ENCODE measurements at regions not wholly inside any gene's neighbourhood (a gene's known extent, or its start where the extent isn't known, plus 50 kb on each side); places are given as distances from the start of the nearest gene placed in this dataset.

DNA sequence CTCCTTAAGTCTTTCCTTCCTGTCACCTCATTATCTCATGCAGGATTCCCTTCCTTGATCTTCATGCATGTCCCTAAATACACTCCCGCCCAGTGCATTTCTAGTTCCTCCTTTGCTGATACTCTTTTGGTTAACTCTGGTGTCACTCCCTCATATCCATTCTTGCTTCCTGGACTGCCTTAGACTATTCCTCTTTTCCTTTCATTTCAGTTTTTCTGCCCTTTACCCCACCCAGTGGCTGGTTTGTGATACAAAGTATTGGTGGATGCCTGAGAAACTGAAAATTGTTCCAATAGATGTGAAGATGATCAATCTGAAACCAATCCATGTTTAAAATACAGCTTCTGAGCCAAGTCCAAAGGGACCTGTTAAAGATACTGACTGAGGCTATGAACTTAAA is 553.8 kb upstream of the CAMK1G start:
- TF ChIP-seq POLR2AphosphoS5 (IDR thresholded peaks at IDR 0.05) (no peak), POLR2A (IDR thresholded peaks at IDR 0.05) (no peak), EP300 (IDR thresholded peaks at IDR 0.05) (no peak)
- TF ChIP-seq, protein P1, sequence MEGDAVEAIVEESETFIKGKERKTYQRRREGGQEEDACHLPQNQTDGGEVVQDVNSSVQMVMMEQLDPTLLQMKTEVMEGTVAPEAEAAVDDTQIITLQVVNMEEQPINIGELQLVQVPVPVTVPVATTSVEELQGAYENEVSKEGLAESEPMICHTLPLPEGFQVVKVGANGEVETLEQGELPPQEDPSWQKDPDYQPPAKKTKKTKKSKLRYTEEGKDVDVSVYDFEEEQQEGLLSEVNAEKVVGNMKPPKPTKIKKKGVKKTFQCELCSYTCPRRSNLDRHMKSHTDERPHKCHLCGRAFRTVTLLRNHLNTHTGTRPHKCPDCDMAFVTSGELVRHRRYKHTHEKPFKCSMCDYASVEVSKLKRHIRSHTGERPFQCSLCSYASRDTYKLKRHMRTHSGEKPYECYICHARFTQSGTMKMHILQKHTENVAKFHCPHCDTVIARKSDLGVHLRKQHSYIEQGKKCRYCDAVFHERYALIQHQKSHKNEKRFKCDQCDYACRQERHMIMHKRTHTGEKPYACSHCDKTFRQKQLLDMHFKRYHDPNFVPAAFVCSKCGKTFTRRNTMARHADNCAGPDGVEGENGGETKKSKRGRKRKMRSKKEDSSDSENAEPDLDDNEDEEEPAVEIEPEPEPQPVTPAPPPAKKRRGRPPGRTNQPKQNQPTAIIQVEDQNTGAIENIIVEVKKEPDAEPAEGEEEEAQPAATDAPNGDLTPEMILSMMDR (IDR thresholded peaks at IDR 0.05): no peak
- no peaks in the 10 kb centered on the region for H3K9me3 ChIP-seq
- WGBS: 76% methylated on average over 1 of the region's 1 CpG
- no peak overlapping the region for H3K4me3 ChIP-seq
- no peak for DNase-seq (ENCODE audit: low spot score in 2 of 2)
- H3K27me3 ChIP-seq: no peaks in the 10 kb centered on the region
- no peaks in the 10 kb centered on the region for H3K4me1 ChIP-seq
- H3K36me3 ChIP-seq: no peaks in the 10 kb centered on the region
- H3K27ac ChIP-seq: no peak overlapping the region

DNA sequence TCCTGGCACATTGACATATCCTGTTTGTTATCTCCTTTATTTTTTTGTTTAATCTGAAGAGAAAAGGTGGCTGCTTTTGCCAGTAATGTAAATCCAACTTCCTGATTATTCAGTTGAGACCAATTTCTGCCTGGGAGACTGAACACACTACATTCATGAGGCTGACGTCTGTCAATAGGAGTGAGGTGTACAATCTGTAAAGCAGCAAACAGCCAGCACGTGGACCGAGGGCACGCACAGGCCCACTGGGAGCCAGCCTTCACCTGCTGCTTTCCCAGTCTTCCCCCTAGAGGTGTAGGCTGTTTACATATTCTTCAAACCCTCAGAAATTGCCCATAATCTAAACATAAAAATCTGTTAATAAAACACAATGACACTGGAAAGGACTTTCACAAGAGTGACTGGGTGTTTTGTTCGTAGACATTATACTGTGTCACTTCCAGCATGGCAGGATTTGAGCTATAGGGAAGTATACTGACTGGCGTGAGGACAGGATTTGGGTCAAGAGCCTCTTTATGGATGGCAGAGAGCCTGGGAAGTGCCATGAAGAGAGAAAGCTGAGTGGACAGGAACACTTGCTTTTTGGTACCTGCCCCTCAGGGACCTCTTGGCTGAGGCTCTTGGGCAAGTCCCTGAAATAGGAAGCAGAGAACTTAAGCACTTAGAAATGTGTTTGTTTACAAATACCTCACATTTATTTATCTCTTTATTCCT is 552.9 kb upstream of the CAMK1G start:
- H3K9me3 ChIP-seq: no peaks in the 10 kb centered on the region
- no peak overlapping the region for H3K27ac ChIP-seq
- no peaks in the 10 kb centered on the region for H3K27me3 ChIP-seq
- TF ChIP-seq, protein P1 (IDR thresholded peaks at IDR 0.05): no peak
- no peak for TF ChIP-seq EP300 (IDR thresholded peaks at IDR 0.05)
- DNase-seq (ENCODE audit: low spot score in 2 of 2): no peak
- H3K4me1 ChIP-seq: no peaks in the 10 kb centered on the region
- WGBS: 78% methylated on average over 6 of the region's 6 CpGs
- H3K4me3 ChIP-seq: no peak overlapping the region
- H3K36me3 ChIP-seq: no peaks in the 10 kb centered on the region

DNA sequence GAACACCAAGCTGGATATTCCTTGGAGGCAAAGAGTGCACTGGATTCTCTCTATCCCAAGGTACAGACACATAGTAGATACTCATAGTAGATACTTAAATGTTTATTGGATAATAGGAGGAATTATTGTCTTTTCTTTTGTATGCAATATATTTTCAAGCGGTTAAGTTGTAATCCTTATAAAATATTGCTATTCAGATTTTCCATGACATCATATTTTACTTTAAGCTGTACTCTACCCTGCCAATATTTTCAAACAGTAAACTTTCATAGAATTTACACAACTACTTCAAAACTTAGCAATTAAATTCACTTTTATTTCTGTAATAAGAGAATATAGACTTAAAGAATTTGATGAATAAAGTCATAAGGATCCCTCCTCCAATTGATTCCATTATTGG is 546.5 kb upstream of the CAMK1G start:
- Histone ChIP-seq H3K36me3 (no peaks in the 10 kb centered on the region), H3K27me3 (no peaks in the 10 kb centered on the region), H3K4me1 (peaks cover 15% of the 10 kb centered on the region), H3K27ac (no peak overlapping the region), H3K9me3 (no peaks in the 10 kb centered on the region), H3K4me3 (no peak overlapping the region)
- DNase-seq (ENCODE audit: low spot score in 2 of 2): no peak
- 82% methylated on average over 1 of the region's 1 CpG for WGBS
- TF ChIP-seq EP300 (IDR thresholded peaks at IDR 0.05) (no peak), POLR2A (IDR thresholded peaks at IDR 0.05) (no peak), POLR2AphosphoS5 (IDR thresholded peaks at IDR 0.05) (no peak)
- TF ChIP-seq, protein P1 (IDR thresholded peaks at IDR 0.05): no peak

DNA sequence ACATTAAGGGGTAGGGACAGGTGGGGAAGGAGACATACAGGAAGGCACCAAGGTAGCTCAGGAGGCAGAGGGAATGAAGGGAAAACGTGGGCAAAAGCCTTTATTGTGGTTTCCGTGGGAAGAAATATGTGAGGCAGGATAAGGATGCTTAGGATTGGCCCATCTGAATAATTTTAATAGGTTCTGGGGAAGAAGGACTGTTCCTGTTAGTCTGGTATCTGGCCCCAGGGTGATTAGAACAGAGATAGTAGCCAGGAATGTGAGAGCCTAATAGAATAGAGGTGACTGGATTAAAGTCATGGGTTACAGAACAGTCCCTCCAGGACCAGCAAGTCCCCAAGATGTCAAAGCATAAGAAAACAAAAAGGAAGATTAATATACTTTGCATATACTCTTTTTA is 545.2 kb upstream of the CAMK1G start:
- no peaks in the 10 kb centered on the region for H3K9me3 ChIP-seq
- no peak for TF ChIP-seq EP300 (IDR thresholded peaks at IDR 0.05)
- no peak for TF ChIP-seq POLR2AphosphoS5 (IDR thresholded peaks at IDR 0.05)
- TF ChIP-seq, protein P1 (IDR thresholded peaks at IDR 0.05): no peak
- TF ChIP-seq POLR2A (IDR thresholded peaks at IDR 0.05): no peak
- no peak overlapping the region for H3K4me3 ChIP-seq
- H3K36me3 ChIP-seq: no peaks in the 10 kb centered on the region
- no peak overlapping the region for H3K27ac ChIP-seq
- 35% methylated on average over 2 of the region's 2 CpGs for WGBS
- peaks cover 15% of the 10 kb centered on the region for H3K4me1 ChIP-seq
- no peaks in the 10 kb centered on the region for H3K27me3 ChIP-seq
- DNase-seq (ENCODE audit: low spot score in 2 of 2): no peak

DNA sequence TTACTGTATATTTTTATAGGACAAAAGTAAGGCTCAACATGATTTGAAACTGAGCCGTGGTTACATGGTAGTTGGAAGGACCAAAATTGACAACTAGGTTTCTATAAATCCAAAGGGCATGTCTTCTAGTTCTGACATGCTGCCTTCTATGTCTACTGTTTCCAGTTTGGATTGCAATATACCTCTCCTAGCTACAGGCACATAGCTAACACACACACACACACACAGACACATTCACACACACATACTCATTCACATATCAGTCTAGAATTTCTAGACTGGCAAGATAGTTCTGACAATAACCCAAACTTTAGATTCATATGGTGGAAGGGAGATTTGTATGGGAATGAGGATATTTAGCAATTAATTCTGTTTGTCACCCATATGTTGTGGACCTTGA is 544.8 kb upstream of the CAMK1G start:
- Histone ChIP-seq H3K4me3 (no peak overlapping the region), H3K27ac (no peak overlapping the region), H3K9me3 (no peaks in the 10 kb centered on the region), H3K36me3 (no peaks in the 10 kb centered on the region), H3K4me1 (peaks cover 15% of the 10 kb centered on the region), H3K27me3 (no peaks in the 10 kb centered on the region)
- TF ChIP-seq POLR2AphosphoS5 (IDR thresholded peaks at IDR 0.05) (no peak), POLR2A (IDR thresholded peaks at IDR 0.05) (no peak), EP300 (IDR thresholded peaks at IDR 0.05) (no peak)
- TF ChIP-seq, protein P1 (IDR thresholded peaks at IDR 0.05): no peak
- WGBS: 56% methylated on average over 1 of the region's 1 CpG
- DNase-seq (ENCODE audit: low spot score in 2 of 2): no peak
